GM18861 (cell line): ENCODE measurements at regions not wholly inside any gene's neighbourhood (a gene's known extent, or its start where the extent isn't known, plus 50 kb on each side); places are given as distances from the start of the nearest gene placed in this dataset.
A peak's percentile ranks its signal among the peaks of the same experiment; 100 is the strongest.

Experiments used
- ATAC-seq: cut with Tn5 transposase; IDR thresholded peaks from one replicate; pipeline ENCODE4 v1.9.1; 2021; ENCODE audit not compliant: unreplicated experiment

DNA sequence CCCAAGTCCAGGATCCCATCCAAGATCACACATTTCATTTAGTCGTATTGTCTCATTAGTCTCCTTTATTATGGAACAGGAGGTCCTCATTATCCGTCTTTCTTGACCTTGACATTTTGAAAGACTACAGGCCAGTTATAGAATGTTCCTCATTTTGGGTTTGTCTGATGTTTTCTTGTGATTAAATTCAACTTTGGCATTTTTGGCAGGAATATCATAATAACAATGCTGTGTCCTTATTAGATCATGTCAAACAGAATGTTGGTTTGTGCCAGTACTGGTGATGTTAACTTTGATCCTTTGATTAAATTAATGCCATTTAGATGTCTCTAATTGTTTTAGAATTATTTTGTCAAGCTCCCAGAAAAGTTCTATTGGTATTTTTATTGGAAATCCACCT, 106.5 kb upstream of the FRY start:
- no peak for ATAC-seq

DNA sequence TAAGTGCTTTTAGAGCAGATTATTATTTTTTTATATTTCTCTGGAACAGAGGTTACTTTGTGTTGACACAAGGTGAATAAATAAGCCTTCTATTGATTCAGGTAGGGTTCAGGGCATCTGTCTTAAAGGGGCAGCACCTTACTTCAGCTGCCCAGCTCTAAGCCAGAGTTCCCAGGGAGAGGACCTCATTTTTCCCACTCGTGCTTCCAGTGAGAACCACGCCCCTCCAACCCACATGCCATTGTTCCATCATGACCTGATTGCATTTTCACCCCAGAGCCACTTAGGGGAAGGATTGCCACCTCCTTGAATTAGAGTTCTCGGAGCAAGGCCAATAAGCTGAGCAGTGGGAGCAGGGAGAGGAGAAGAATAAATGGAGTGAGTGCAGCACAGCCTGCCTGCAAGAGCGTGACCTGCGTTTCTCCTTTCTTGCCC, 104.3 kb upstream of the FRY start:
- ATAC-seq, result no peak

DNA sequence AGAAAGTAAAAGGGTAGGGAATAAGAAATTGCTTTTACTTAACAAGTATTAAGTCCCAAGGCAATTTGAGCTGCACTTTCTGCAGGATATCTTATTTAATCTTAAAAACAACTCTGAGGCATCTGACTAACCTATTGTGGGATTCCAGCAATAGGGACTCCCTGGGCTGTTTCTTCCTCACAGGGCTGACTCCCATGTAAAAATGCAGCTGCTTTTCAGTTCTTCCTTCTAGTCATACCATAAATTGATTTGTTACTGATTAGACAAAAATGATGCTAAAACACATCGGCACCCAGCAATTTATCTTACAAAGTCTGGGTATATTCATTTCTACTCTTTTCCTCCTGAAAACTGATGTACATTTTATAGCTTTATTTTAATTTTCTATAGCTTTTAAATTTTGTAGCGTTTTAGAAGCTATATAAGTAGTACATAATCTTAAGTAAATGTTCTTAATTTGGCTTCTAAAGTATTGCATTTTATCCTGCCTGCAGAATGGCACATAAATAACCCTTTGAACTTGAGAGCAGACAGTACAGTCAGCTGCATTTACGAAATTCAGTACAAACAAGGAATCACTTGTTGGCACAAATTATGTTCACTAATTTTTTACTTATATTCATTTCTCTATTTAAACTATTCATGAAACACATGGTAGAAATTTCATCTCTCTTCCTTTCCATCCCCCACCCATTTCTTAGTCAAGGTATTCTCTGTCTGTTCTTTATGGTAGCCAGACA, 102.4 kb upstream of the FRY start:
- ATAC-seq, result no peak

DNA sequence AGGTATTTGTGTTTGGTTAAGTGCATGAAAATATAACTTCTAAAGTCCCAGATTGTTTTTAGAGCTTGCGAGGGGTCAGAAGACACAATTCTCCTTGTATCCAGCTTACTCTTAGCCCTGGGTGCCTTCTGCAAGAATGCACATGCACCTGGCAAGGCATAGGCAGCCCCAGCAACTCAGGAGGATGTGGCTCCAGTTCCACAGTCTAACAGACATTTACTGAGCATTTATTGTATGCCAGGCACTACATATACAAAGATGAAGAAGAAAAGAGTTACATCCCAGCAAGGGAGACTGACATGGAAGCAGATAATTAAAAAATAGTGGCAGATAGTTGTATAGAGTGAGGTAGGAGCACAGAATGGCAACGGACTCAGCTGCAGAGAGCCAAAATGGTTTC, 101.1 kb upstream of the FRY start:
- peak; percentile 15 for ATAC-seq

GRCh38 chr13:31930901-31931522, 100.6 kb upstream of the FRY start:
- ATAC-seq, result peak; percentile 99

- ATAC-seq, result no peak
These were observed 94.1 kb upstream of the FRY start for GRCh38 chr13:31937436-31937835.

GRCh38 chr13:31940076-31940475, 91.5 kb upstream of the FRY start:
- no peak for ATAC-seq

DNA sequence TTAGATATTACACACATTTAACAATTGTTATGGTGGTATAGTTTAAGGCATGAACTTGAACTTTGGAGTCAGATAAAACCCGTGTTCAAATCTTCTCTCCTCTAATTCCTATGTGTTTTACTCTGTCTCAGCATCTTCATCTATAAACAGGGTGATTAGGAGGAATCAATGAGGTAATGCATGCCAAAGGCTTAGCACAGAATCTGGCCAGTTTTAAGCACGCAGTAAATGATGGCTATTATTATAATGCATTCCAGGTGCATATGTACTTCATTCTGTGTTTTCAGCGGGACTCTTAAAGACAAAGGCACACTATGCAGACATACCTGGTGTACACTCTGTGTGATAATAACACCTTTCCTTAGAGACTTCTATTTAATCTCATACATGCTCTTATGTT, 88.0 kb upstream of the FRY start:
- no peak for ATAC-seq

DNA sequence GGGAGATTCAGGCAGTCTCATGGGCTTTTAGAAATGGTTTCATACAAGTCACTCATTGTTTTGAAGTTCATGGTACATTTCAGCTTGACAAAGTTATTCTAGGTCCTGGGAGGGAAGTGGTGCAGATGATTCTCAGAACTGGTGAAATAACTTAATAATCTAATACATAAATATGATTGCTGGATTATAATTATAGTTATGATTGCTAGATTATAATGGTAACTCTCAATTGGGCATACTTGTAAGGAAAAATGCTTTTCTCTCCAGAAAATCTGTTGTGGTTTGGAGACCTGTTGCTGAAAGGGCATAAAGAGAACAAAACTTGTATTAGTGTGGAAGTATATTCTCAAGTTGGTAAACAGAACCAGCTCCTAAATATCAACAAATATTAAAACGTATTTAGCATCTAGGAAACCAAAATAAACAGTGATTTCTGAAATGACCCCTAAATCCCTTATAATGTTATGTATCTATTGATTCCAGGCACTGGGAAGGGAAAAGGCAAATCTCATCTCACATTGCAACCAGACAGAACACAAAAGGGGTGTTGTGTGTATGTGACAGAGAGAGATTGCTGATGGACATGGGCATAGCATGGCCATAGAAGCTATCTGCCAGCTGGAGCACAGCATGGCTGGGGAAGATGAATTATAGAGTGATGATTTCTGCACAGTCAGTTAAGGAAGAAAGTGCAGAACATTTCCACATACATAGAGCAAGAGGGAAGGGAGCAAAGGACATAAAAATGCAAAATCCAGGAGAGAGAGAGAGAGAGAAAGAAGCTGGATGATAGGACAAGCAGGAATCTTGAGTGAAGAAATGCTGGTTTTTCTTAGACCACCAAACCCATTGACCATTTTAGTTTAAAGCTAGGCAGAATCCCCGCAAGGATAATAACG, 87.1 kb upstream of the FRY start:
- ATAC-seq, result no peak

GRCh38 chr13:31945202-31945961, 86.2 kb upstream of the FRY start:
- no peak for ATAC-seq

GRCh38 chr13:31946091-31946770, 85.3 kb upstream of the FRY start:
- ATAC-seq, result no peak

- no peak for ATAC-seq
These were observed 84.5 kb upstream of the FRY start for GRCh38 chr13:31947105-31947504.

DNA sequence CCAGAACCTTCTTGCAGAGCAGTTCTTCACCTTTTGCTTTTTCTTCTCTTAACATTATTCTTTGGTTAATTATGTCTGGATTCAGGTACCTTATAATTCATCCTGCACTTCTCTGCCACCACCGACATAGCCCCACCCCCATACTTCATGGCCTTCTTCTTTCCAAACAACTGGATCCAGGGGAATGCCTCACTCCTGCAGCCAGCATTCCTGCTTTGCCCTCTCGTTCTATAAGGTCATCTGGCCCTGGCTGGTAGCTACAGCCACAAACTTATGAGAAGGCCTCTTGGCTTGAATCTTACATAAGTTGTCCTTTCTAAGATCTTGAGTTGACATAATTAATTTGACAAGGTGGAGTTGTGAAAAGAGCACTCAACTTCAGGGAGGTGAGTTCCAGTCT, 84.1 kb upstream of the FRY start:
- no peak for ATAC-seq

DNA sequence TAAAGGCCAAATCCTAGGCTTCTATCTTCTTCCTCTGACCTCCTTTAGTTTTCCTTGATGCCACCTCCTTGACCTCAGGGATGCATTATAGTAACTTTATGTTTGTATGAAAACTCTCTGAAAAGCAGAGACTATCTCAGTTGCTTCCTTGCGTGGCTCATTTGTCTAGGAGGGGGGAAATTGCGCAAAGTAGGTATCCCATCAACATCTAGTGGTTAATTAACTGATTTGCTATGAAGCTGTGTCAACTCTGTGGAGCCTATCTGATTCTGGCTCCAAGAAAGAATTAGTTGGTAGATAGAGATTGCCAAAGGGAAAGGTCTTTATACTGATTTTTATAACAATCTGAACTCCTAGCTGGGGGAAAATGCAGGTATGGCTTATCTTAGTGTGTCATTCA, 82.1 kb upstream of the FRY start:
- ATAC-seq, result no peak

DNA sequence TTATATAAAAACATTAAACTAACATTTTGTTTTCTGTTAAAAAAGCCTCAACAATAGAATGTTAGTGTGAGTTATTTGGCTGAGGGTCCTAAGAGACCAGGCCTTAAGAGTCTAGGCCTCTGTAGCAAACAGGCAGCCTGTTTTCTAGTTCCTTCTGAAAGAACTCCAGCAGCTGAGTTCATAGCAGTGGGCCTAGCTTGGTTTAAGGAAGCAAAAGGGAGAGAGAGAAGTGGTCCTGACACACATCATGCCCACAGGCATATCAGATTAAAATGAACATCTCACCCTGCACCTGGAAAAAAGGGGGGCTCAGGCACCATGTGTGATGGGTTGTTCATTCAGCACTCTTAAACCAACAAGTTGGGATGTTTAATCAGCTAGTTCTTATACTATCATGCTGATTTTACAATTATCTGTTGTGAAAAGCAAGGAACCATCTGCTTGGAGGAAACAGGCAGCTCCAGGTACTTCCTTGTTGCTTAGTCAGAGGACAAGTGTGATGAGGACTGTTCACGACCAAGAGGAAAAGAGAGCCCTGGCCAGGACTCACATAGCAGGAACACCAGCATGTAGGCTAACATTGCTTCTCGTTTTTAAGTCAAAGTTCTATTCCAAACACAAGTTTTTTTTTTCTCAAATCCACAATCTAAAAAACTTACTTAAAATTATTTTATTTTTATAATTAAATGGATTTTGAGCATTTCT, 81.3 kb upstream of the FRY start:
- ATAC-seq, result no peak

DNA sequence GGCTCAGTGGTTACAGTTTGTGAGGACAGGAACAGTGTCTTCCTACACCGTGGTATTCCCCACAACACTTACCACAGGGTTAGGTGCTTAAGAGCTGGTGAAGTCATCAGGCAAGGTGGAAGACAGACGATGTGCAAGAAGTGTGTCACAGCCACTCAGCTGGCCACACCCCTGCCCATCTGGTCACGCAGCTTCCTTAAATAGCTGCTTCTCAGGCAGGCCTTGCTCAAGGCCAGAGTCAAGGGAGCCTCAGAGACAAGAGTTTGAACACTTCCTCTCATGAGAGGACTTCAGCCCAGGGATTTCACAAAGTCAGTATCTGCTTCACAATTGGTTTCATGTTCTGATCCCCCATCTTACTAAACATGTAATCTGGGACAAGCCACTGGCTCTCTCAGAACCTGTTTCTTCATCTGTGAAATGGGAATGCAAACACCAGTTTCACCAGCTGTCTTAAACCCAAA, 80.3 kb upstream of the FRY start:
- ATAC-seq, result peak; percentile 89

DNA sequence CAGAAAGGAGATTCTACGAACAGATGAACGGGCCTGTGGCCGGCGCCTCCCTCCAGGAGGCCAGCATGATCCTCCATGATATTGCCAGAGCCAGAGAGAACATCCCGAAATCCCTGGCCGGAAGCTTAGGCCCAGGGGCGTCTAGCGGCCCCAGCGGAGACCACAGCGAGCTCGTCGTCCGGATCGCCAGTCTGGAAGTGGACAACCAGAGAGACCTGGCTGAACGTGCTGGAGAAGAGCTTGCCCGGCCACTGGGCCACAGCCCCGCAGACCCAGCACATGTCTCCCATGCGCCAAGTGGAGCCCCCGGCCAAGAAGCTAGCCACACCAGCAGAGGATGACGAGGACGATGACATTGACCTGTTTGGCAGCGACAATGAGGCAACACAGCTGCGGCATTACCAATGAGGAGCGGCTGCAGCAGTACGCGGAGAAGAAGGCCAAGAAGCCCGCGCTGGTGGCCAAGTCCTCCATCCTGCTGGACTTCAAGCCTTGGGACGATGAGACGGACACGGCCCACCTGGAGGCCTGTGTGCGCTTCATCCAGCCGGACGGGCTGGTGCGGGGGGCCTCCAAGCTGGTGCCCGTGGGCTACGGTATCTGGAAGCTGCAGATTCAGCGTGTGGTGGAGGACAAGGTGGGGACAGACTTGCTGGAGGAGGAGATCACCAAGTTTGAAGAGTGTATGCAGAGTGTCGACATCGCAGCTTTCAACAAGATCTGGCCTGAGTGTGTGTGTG, 78.8 kb upstream of the FRY start:
- ATAC-seq, result no peak

DNA sequence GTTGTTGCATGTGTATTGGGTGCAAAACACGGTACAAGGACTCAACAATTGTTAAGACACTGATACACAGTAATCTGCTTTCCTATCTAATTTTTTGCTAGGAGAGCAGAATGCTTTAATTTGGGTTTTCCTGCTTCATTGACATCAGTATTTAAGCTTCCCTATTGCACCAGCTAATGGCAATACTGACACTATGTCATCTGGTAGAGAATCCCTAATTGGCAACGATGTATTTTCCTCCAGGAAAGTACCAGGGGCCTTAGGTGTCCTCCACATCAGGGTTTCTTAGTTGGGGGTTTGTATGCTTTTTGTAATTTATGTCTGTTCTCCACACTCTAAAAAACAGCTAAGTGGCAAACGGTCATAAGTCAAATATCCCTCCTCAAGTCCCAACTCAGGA, 76.5 kb upstream of the FRY start:
- no peak for ATAC-seq

DNA sequence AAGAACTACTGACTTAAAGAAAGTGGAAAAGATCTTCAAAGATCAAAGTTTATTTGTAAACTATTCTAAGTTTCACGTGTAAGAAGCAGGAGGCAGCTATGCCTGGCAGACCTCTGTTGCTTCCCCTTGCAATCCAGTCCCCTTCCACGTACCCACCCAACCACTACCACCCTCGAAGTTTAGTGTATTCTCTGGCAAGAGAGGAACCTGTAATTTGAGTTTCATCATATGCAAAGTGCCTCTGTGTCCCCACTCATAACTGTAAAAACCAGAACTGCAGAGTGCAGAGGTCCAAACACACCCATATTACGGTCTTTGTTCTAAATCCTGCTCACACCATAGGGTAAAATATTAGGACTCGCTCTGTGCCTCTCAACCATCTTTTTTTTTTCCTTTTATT, 75.8 kb upstream of the FRY start:
- ATAC-seq, result no peak
